ENCODE measurements at regions not wholly inside any gene's neighbourhood (a gene's known extent, or its start where the extent isn't known, plus 50 kb on each side); places are given as distances from the start of the nearest gene placed in this dataset.

DNA sequence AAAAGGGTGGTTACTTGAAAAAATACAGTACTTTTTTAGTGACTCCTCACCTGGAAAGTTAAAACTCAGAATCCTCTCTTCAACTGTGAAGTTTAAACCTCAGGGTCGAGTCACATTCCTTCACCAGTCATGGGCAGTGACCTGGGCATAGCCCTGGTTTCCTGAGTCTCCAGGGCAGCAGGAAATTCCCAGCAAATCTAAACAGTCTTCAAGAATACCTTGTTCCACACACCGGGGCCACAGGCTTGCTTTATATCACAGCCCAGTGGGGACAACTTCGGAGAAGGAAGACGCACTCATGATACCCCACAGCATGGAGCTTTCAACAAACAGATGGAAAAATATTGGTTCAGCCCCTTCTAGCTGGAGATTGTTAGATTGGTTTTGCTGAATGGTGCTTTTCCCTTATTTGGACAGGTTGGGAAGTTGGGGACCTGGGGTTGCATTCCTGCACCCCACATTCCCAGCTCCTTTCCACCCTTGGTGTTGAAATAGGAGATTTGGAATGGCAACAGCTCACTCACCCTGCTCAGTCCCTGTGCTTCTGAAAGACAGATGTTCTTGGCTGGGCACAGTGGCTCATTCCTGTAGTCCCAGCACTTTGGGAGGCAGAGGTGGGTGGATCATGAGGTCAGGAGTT lies 113.0 kb upstream of the TMEM170B start:
- Histone ChIP-seq H3K27ac (ENCODE audit: insufficient read depth, low read length) (no peak overlapping the region), H2BK5ac (ENCODE audit: low read depth, low read length, poor library complexity, severe bottlenecking) (no peak overlapping the region), H4K20me1 (ENCODE audit: insufficient read depth, low read length) (no peaks in the 10 kb centered on the region), H2AK5ac (ENCODE audit: low read depth, low read length) (peak overlapping the region; percentile 37; the same call in 1 of the 2 replicates), H2AFZ (replicated peaks; ENCODE audit: low read length, poor library complexity) (no peak overlapping the region), H3K18ac (ENCODE audit: low read depth, low read length) (no peak overlapping the region), H3K4ac (ENCODE audit: low read depth, low read length) (peak overlapping the region; percentile 58; the same call in 1 of the 2 replicates), H3K23ac (ENCODE audit: low read depth, low read length) (peak overlapping the region; percentile 23; the same call in 1 of the 2 replicates), H3K56ac (ENCODE audit: extremely low read depth, insufficient read depth, low read length) (no peak overlapping the region), H2BK15ac (ENCODE audit: low read depth, low read length) (peak overlapping the region; percentile 49; the same call in 1 of the 3 replicates), H4K5ac (ENCODE audit: low read depth, low read length) (no peak overlapping the region), H2AK9ac (replicated peaks; ENCODE audit: low read depth, low read length, poor library complexity) (peak overlapping the region; percentile 53), H3K36me3 (ENCODE audit: control insufficient read depth, insufficient read depth, low read length) (no peaks in the 10 kb centered on the region), H3K79me1 (ENCODE audit: low read depth in 1 of 2, low read length in 2 of 2) (no peaks in the 10 kb centered on the region), H2BK20ac (ENCODE audit: low read depth, low read length) (peak overlapping the region; percentile 35), H2BK120ac (ENCODE audit: low read depth, low read length) (peak overlapping the region; percentile 11; the same call in 1 of the 2 replicates), H3K4me3 (ENCODE audit: insufficient read depth, low read depth, low read length) (no peak overlapping the region), H3K9me3 (ENCODE audit: control insufficient read depth, insufficient read depth, low read length) (no peaks in the 10 kb centered on the region), H3K14ac (replicated peaks; ENCODE audit: low read depth, low read length) (0 out of 2 replicates have a peak overlapping the region, but pooled peaks have one; percentile 26), H3K27me3 (ENCODE audit: control insufficient read depth, insufficient read depth, low read length) (no peaks in the 10 kb centered on the region), H4K91ac (ENCODE audit: insufficient read depth, low read depth, low read length) (peak overlapping the region; percentile 12; the same call in 1 of the 2 replicates), H3K4me1 (ENCODE audit: control insufficient read depth, insufficient read depth, low read length) (peaks cover 34% of the 10 kb centered on the region), H3K9me1 (ENCODE audit: insufficient read depth, low read length) (peaks cover 23% of the 10 kb centered on the region), H4K8ac (ENCODE audit: low read depth in 2 of 2, low read length in 2 of 2) (0 out of 4 replicates have a peak overlapping the region, but pooled peaks of 1 of the 2 experiments have one; percentile 3), H3K9ac (ENCODE audit: low read depth, low read length) (no peak overlapping the region), H3K4me2 (ENCODE audit: low read depth, low read length) (no peak overlapping the region)
- ChIA-PET CTCF (interaction anchor here (0.6 kb wide), 1 partner anchor 606 kb away, joined by 3 read pairs; no protein-coding TSS in a partner anchor), POLR2A (ENCODE audit: unreplicated experiment) (no interaction called here)
- ATAC-seq (ENCODE audit: low read depth) (no peak), DNase-seq (no peak)
- BruUV-seq (replicated peaks): no TSS peak
- in situ Hi-C loops (cut with MboI; ENCODE audit: low sequenced_read_pairs): no loop called here
- dilution Hi-C loops (cut with HindIII; ENCODE audit: low sequenced_read_pairs, unreplicated experiment): no loop called here
- no CpG with 5 or more reads among the region's 4 CpGs for WGBS, 2 experiments (ENCODE audit: extremely low coverage in 2 of 2, insufficient read length in 1 of 2)
- intact Hi-C loops (cut with micrococcal nuclease): loop anchor here (5.0 kb wide), 1 partner anchor 107 kb away; no protein-coding TSS in a partner anchor
- TF ChIP-seq RFX5 (IDR thresholded peaks at IDR 0.05; ENCODE audit: low read depth, low read length) (no peak), CEBPB (IDR thresholded peaks at IDR 0.05; ENCODE audit: low read depth, low read length) (no peak), CHD1 (IDR thresholded peaks at IDR 0.05; ENCODE audit: low read depth, low read length) (no peak), RAD21 (IDR thresholded peaks at IDR 0.05; ENCODE audit: low read length) (no peak), BHLHE40 (IDR thresholded peaks at IDR 0.05; ENCODE audit: low read depth, low read length) (no peak), NFE2L2 (IDR thresholded peaks at IDR 0.05; ENCODE audit: low read depth, low read length) (no peak), FOS (IDR thresholded peaks at IDR 0.05; ENCODE audit: low read depth, low read length) (no peak), MAZ (IDR thresholded peaks at IDR 0.05; ENCODE audit: borderline replicate concordance, low read depth, low read length) (no peak), POLR2A (IDR thresholded peaks at IDR 0.05; ENCODE audit: low read depth, low read length) (no peak), RCOR1 (IDR thresholded peaks at IDR 0.05; ENCODE audit: insufficient replicate concordance, low read length) (no peak), SMC3 (IDR thresholded peaks at IDR 0.05; ENCODE audit: low read depth, low read length) (no peak), MXI1 (IDR thresholded peaks at IDR 0.05; ENCODE audit: borderline replicate concordance, low read depth, low read length) (no peak)
- TF ChIP-seq, protein P1, sequence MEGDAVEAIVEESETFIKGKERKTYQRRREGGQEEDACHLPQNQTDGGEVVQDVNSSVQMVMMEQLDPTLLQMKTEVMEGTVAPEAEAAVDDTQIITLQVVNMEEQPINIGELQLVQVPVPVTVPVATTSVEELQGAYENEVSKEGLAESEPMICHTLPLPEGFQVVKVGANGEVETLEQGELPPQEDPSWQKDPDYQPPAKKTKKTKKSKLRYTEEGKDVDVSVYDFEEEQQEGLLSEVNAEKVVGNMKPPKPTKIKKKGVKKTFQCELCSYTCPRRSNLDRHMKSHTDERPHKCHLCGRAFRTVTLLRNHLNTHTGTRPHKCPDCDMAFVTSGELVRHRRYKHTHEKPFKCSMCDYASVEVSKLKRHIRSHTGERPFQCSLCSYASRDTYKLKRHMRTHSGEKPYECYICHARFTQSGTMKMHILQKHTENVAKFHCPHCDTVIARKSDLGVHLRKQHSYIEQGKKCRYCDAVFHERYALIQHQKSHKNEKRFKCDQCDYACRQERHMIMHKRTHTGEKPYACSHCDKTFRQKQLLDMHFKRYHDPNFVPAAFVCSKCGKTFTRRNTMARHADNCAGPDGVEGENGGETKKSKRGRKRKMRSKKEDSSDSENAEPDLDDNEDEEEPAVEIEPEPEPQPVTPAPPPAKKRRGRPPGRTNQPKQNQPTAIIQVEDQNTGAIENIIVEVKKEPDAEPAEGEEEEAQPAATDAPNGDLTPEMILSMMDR (conservative IDR thresholded peaks at IDR 0.05; ENCODE audit: low read depth, low read length): no peak
- TF ChIP-seq, protein P2, sequence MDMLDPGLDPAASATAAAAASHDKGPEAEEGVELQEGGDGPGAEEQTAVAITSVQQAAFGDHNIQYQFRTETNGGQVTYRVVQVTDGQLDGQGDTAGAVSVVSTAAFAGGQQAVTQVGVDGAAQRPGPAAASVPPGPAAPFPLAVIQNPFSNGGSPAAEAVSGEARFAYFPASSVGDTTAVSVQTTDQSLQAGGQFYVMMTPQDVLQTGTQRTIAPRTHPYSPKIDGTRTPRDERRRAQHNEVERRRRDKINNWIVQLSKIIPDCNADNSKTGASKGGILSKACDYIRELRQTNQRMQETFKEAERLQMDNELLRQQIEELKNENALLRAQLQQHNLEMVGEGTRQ (IDR thresholded peaks at IDR 0.05; ENCODE audit: low read depth, low read length): no peak
- TF ChIP-seq, protein P3, sequence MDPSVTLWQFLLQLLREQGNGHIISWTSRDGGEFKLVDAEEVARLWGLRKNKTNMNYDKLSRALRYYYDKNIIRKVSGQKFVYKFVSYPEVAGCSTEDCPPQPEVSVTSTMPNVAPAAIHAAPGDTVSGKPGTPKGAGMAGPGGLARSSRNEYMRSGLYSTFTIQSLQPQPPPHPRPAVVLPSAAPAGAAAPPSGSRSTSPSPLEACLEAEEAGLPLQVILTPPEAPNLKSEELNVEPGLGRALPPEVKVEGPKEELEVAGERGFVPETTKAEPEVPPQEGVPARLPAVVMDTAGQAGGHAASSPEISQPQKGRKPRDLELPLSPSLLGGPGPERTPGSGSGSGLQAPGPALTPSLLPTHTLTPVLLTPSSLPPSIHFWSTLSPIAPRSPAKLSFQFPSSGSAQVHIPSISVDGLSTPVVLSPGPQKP (IDR thresholded peaks at IDR 0.05; ENCODE audit: borderline replicate concordance, low read depth, low read length): no peak
